ENCODE measurements at regions not wholly inside any gene's neighbourhood (a gene's known extent, or its start where the extent isn't known, plus 50 kb on each side); places are given as distances from the start of the nearest gene placed in this dataset.

- TF ChIP-seq CTCF (IDR thresholded peaks at IDR 0.05) (no peak), POLR2AphosphoS5 (IDR thresholded peaks at IDR 0.05) (no peak), POLR2A (IDR thresholded peaks at IDR 0.05) (no peak)
These were observed 146.7 kb downstream of the SOX1 start for GRCh38 chr13:112213467-112214255.
